Peyer's patch (tissue), 4 donors: ENCODE measurements at regions not wholly inside any gene's neighbourhood (a gene's known extent, or its start where the extent isn't known, plus 50 kb on each side); places are given as distances from the start of the nearest gene placed in this dataset.
"Not testable (repeated sequence)": the region's sequence is repeated elsewhere in the genome, so short reads cannot be mapped to it uniquely, and the experiment has no call there.

Experiments used
- DNase-seq, 3 donors: peaks; one replicate each; pipeline ENCODE4 v3.0.0-alpha.2; 2017 to 2019
- H3K27ac ChIP-seq, 4 donors: fragments of 200-600 bp; sonication (generic); one replicate each; pipeline ENCODE4 v1.5.1; 2016 to 2019
- H3K27me3 ChIP-seq, 2 donors: fragments of 200-600 bp; sonication (generic); one replicate each; pipeline ENCODE4 v1.5.1; 2019
- H3K36me3 ChIP-seq, 3 donors: fragments of 200-600 bp; sonication (generic); one replicate each; pipeline ENCODE4 v1.5.1; 2016 to 2019
- H3K4me1 ChIP-seq, 4 donors: fragments of 200-600 bp; sonication (generic); one replicate each; pipeline ENCODE4 v1.5.1; 2016 to 2019
- H3K4me3 ChIP-seq, 4 donors: fragments of 200-600 bp; sonication (generic); 1 replicate in 3 of 4; 2 replicates in 1 of 4; pipeline ENCODE4 v1.5.1; 2016 to 2019; ENCODE audit warnings: mild to moderate bottlenecking in 1 of 4
- H3K9me3 ChIP-seq, 4 donors: fragments of 200-600 bp; sonication (generic); one replicate each; pipeline ENCODE4 v1.5.1; 2016 to 2019; ENCODE audit warnings: mild to moderate bottlenecking in 1 of 4
- CTCF ChIP-seq, 6 experiments: fragments of 450-650 bp in 4 of 6; fragments of 200-600 bp in 2 of 6; sonication (generic) in 1 of 6; IDR thresholded peaks; one replicate each; pipeline ENCODE4 v1.5.1; 2017 to 2019; ENCODE audit warnings: antibody characterized with exemption in 6 of 6, mild to moderate bottlenecking in 3 of 6, moderate library complexity in 1 of 6
- POLR2A ChIP-seq, 2 donors: fragments of 450-650 bp; IDR thresholded peaks; one replicate each; pipeline ENCODE4 v1.5.1; 2017; ENCODE audit warnings: antibody characterized with exemption in 2 of 2, mild to moderate bottlenecking in 2 of 2, moderate library complexity in 2 of 2

GRCh38 chr14:106269451-106270204 lies 743.2 kb downstream of the TMEM121 start:
- Histone ChIP-seq H3K27me3 (no peaks in the 10 kb centered on the region), H3K9me3 (no peaks in the 10 kb centered on the region), H3K27ac (no peak overlapping the region), H3K4me3 (no peak overlapping the region), H3K36me3 (no peaks in the 10 kb centered on the region), H3K4me1 (no peaks in the 10 kb centered on the region)
- TF ChIP-seq CTCF (IDR thresholded peaks at IDR 0.05): no peak
- no peak for TF ChIP-seq POLR2A (IDR thresholded peaks at IDR 0.05)
- DNase-seq: no peak

- DNase-seq, H3K9me3 ChIP-seq, H3K36me3 ChIP-seq, H3K4me1 ChIP-seq, H3K27ac ChIP-seq, H3K27me3 ChIP-seq, H3K4me3 ChIP-seq: not testable (repeated sequence)
Observed at GRCh38 chr14:106270476-106271121, 744.2 kb downstream of the TMEM121 start.

- no peaks in the 10 kb centered on the region for H3K27me3 ChIP-seq
- no peaks in the 10 kb centered on the region for H3K4me1 ChIP-seq
- H3K27ac ChIP-seq: no peak overlapping the region
- TF ChIP-seq POLR2A (IDR thresholded peaks at IDR 0.05) (no peak), CTCF (IDR thresholded peaks at IDR 0.05) (no peak)
- no peaks in the 10 kb centered on the region for H3K36me3 ChIP-seq
- H3K9me3 ChIP-seq: no peaks in the 10 kb centered on the region
- H3K4me3 ChIP-seq: no peak overlapping the region
- no peak for DNase-seq
Observed at GRCh38 chr14:106276326-106277267, 750.2 kb downstream of the TMEM121 start.

- no peaks in the 10 kb centered on the region for H3K27me3 ChIP-seq
- TF ChIP-seq CTCF (IDR thresholded peaks at IDR 0.05) (peak in 5 of 6 experiments; percentile 27 to 59 (median 36)), POLR2A (IDR thresholded peaks at IDR 0.05) (no peak)
- H3K27ac ChIP-seq: no peak overlapping the region
- H3K4me1 ChIP-seq: no peaks in the 10 kb centered on the region
- no peaks in the 10 kb centered on the region for H3K36me3 ChIP-seq
- no peak overlapping the region for H3K4me3 ChIP-seq
- DNase-seq: peak in 2 of 3 donors; percentile 43 to 60
- no peaks in the 10 kb centered on the region for H3K9me3 ChIP-seq
Observed at GRCh38 chr14:106277503-106277902, 751.1 kb downstream of the TMEM121 start.

- Histone ChIP-seq H3K9me3 (no peaks in the 10 kb centered on the region), H3K27me3 (no peaks in the 10 kb centered on the region), H3K4me1 (no peaks in the 10 kb centered on the region), H3K4me3 (no peak overlapping the region), H3K27ac (no peak overlapping the region), H3K36me3 (no peaks in the 10 kb centered on the region)
- TF ChIP-seq POLR2A (IDR thresholded peaks at IDR 0.05): no peak
- no peak for TF ChIP-seq CTCF (IDR thresholded peaks at IDR 0.05)
- DNase-seq: no peak
Observed at GRCh38 chr14:106280876-106281275, 754.5 kb downstream of the TMEM121 start.
